Osteoblast (primary cell): ENCODE measurements at regions not wholly inside any gene's neighbourhood (a gene's known extent, or its start where the extent isn't known, plus 50 kb on each side); places are given as distances from the start of the nearest gene placed in this dataset.

Experiments used
- DNase-seq: peaks from one replicate; pipeline ENCODE4 v3.0.0; 2011; ENCODE audit warnings: low spot score, mixed read lengths; ENCODE audit not compliant: insufficient read length; ENCODE audit errors: missing footprints
- H2AFZ ChIP-seq: 2 replicates; pipeline ENCODE4 v1.6.0; 2011; ENCODE audit warnings: mild to moderate bottlenecking, low read length
- H3K27ac ChIP-seq: 2 replicates; pipeline ENCODE4 v1.5.1; 2011; ENCODE audit warnings: mild to moderate bottlenecking, low read depth, low read length, moderate library complexity
- H3K27me3 ChIP-seq: 2 replicates; pipeline ENCODE4 v1.6.0; 2012; ENCODE audit warnings: mild to moderate bottlenecking, control low read depth, inconsistent platforms, low read length, moderate library complexity; ENCODE audit not compliant: insufficient read depth
- H3K36me3 ChIP-seq: 2 replicates; pipeline ENCODE4 v1.5.1; 2011; ENCODE audit warnings: mild to moderate bottlenecking, low read length, control low read depth, moderate library complexity; ENCODE audit not compliant: insufficient read depth
- H3K4me1 ChIP-seq: 2 replicates; pipeline ENCODE4 v1.5.1; 2011; ENCODE audit warnings: mild to moderate bottlenecking, low read length, control low read depth, moderate library complexity; ENCODE audit not compliant: insufficient read depth
- H3K4me2 ChIP-seq: 2 replicates; pipeline ENCODE4 v1.6.0; 2011; ENCODE audit warnings: mild to moderate bottlenecking, low read length; ENCODE audit not compliant: insufficient read depth
- H3K4me3 ChIP-seq: fragments of 200-600 bp; sonication (generic); 3 replicates; pipeline ENCODE4 v1.5.1; 2012; ENCODE audit warnings: mild to moderate bottlenecking, low read length, inconsistent platforms; ENCODE audit not compliant: insufficient read depth
- H3K79me2 ChIP-seq: 2 replicates; pipeline ENCODE4 v1.6.0; 2012; ENCODE audit warnings: mild to moderate bottlenecking, low read length, control low read depth, inconsistent platforms; ENCODE audit not compliant: insufficient read depth
- H3K9me3 ChIP-seq: 2 replicates; pipeline ENCODE4 v1.5.1; 2011; ENCODE audit warnings: low read depth, low read length, control low read depth
- H4K20me1 ChIP-seq: 2 replicates; pipeline ENCODE4 v1.6.0; 2012; ENCODE audit warnings: mild to moderate bottlenecking, low read length, control low read depth; ENCODE audit not compliant: insufficient read depth
- TF ChIP-seq, protein P1 (sequence below): IDR thresholded peaks from 2 replicates; pipeline ENCODE4 v1.5.1; 2011; ENCODE audit warnings: mild to moderate bottlenecking, low read depth, low read length, moderate library complexity; ENCODE audit errors: extremely low read depth

DNA sequence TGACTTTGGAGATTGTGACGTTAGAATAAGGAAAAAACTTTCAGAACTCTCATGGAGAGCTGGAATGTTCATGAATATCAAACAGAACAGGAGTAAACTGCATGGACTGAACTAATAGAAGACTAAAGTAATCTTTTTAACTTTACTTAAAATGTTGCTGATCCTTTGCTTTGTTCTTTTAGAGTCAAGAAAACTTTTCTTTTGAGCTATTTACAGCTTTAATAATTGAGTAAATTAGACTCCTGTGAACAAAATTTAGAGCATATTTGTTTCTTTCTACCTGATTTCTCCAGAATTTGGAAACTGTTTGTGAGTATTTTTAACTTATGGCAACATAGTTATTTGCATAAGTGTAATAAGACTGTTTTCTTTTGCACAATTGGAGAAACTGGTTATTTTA lies 146.3 kb downstream of the CDCA7 start:
- Histone ChIP-seq H3K79me2 (no peaks in the 10 kb centered on the region), H3K9me3 (no peaks in the 10 kb centered on the region)
- DNase-seq: no peak

DNA sequence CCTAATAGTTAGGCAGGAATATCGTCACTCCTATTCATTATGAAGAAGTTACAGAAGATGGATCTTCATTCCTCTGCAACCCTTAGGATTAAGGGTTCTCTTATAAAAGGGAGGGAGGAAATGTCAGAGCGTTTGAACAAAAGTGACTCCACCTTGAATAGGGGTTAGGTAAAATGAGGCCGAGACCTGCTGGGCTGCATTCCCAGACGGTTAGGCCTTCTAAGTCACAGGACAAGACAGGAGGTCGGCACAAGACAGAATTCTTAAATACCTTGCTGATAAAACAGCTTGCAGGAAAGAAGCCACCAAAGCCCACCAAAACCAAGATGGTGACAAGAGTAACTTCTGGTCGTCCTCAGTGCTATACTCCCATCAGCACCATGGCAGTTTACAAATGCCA lies 147.6 kb downstream of the CDCA7 start:
- TF ChIP-seq, protein P1, sequence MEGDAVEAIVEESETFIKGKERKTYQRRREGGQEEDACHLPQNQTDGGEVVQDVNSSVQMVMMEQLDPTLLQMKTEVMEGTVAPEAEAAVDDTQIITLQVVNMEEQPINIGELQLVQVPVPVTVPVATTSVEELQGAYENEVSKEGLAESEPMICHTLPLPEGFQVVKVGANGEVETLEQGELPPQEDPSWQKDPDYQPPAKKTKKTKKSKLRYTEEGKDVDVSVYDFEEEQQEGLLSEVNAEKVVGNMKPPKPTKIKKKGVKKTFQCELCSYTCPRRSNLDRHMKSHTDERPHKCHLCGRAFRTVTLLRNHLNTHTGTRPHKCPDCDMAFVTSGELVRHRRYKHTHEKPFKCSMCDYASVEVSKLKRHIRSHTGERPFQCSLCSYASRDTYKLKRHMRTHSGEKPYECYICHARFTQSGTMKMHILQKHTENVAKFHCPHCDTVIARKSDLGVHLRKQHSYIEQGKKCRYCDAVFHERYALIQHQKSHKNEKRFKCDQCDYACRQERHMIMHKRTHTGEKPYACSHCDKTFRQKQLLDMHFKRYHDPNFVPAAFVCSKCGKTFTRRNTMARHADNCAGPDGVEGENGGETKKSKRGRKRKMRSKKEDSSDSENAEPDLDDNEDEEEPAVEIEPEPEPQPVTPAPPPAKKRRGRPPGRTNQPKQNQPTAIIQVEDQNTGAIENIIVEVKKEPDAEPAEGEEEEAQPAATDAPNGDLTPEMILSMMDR: no peak
- DNase-seq: no peak
- H3K79me2 ChIP-seq: no peaks in the 10 kb centered on the region
- H3K36me3 ChIP-seq: no peaks in the 10 kb centered on the region
- peaks cover 6% of the 10 kb centered on the region for H3K27me3 ChIP-seq
- no peak overlapping the region for H2AFZ ChIP-seq
- H3K27ac ChIP-seq: no peak overlapping the region
- H3K4me1 ChIP-seq: no peaks in the 10 kb centered on the region
- H3K4me3 ChIP-seq: no peak overlapping the region
- no peak overlapping the region for H3K4me2 ChIP-seq
- no peaks in the 10 kb centered on the region for H4K20me1 ChIP-seq
- no peaks in the 10 kb centered on the region for H3K9me3 ChIP-seq

More for the DNA sequence above, 146.3 kb downstream of the CDCA7 start:
- H2AFZ ChIP-seq: no peak overlapping the region
- H3K36me3 ChIP-seq: no peaks in the 10 kb centered on the region
- H3K27ac ChIP-seq: no peak overlapping the region
- TF ChIP-seq, protein P1: no peak
- no peaks in the 10 kb centered on the region for H3K4me1 ChIP-seq
- no peak overlapping the region for H3K4me3 ChIP-seq
- no peaks in the 10 kb centered on the region for H3K27me3 ChIP-seq
- H4K20me1 ChIP-seq: no peaks in the 10 kb centered on the region
- no peak overlapping the region for H3K4me2 ChIP-seq

DNA sequence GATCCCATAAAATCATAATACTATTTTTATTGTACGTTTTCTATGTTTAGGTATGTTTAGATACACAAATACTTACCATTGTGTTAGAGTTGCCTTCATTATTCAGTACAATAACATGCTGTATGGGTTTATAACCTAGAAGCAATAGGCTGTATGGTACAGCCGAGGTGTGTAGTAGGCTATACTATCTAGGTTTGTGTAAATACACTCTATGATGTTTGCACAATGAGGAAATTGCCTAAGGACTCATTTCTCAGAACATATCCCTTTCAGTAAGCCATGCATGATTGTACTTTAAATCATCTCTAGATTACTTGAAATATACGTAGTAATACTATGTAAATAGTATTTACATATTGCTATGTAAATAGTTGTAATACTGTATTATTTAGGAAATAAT lies 156.7 kb downstream of the CDCA7 start:
- H3K9me3 ChIP-seq: no peaks in the 10 kb centered on the region
- H3K79me2 ChIP-seq: no peaks in the 10 kb centered on the region
- no peak overlapping the region for H3K4me2 ChIP-seq
- no peaks in the 10 kb centered on the region for H3K4me1 ChIP-seq
- DNase-seq: no peak
- no peak overlapping the region for H3K4me3 ChIP-seq
- H4K20me1 ChIP-seq: no peaks in the 10 kb centered on the region
- no peak overlapping the region for H2AFZ ChIP-seq
- H3K27me3 ChIP-seq: peaks cover 14% of the 10 kb centered on the region
- H3K36me3 ChIP-seq: no peaks in the 10 kb centered on the region
- H3K27ac ChIP-seq: no peak overlapping the region
- TF ChIP-seq, protein P1: no peak

DNA sequence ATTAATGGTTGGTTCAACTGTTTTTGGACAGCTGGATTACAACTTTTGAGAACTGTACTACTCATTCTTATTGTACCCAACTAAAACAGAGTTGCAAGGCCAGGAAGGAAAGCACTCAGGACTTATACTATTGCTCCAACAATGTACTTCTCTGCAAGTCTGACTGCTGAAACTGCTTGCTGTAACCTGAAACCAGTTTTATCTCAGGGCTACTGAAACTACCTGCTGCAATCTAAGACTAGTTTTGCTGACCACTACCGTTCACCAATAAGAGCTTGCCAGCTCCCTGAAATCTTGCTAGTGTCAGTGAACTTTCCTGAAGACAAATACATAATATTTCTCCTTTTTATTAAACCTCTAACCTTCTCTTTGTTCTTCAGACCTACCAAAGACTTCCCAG lies 157.3 kb downstream of the CDCA7 start:
- Histone ChIP-seq H4K20me1 (no peaks in the 10 kb centered on the region), H3K4me2 (no peak overlapping the region), H3K9me3 (no peaks in the 10 kb centered on the region), H3K27me3 (peaks cover 13% of the 10 kb centered on the region), H3K27ac (no peak overlapping the region), H3K4me1 (no peaks in the 10 kb centered on the region), H2AFZ (no peak overlapping the region), H3K36me3 (no peaks in the 10 kb centered on the region), H3K79me2 (no peaks in the 10 kb centered on the region), H3K4me3 (no peak overlapping the region)
- TF ChIP-seq, protein P1: no peak
- no peak for DNase-seq
